Erythroblast (primary cell): ENCODE measurements at regions not wholly inside any gene's neighbourhood (a gene's known extent, or its start where the extent isn't known, plus 50 kb on each side); places are given as distances from the start of the nearest gene placed in this dataset.

Experiments used
- GATA1 ChIP-seq: IDR thresholded peaks from 2 replicates; pipeline ENCODE4 v1.6.1; 2011; ENCODE audit warnings: low read depth, mild to moderate bottlenecking, control low read depth, low read length, moderate library complexity
- POLR2A ChIP-seq: IDR thresholded peaks from 2 replicates; pipeline ENCODE4 v1.6.1; 2011; ENCODE audit warnings: mild to moderate bottlenecking, low read length

DNA sequence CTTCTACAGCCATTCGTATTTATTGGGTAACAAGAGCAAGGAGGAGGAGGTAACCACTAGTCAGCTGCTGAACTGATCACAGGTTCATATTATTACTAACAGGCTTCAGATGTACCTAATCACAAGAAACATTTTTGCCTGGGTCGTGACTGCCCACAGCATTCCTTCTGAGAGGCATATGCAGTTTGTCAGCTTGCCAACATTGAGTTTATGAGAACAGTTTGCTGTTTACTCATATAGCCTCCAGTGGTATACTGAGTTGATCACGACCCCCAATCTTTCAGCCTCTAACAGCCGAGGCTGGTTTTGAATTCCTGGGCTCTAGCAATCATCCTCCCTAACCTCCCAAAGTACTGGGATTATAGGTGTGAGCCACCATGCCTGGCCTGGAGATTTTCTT lies 693.6 kb downstream of the TLE1 start:
- TF ChIP-seq POLR2A (no peak), GATA1 (no peak)
